Posterior cingulate gyrus (tissue), 11 donors: ENCODE measurements at regions not wholly inside any gene's neighbourhood (a gene's known extent, or its start where the extent isn't known, plus 50 kb on each side); places are given as distances from the start of the nearest gene placed in this dataset.
"Not testable (repeated sequence)": the region's sequence is repeated elsewhere in the genome, so short reads cannot be mapped to it uniquely, and the experiment has no call there.

Source experiments
- DNase-seq, 10 donors: peaks; one replicate each; pipeline versions ENCODE4 v3.0.0 to v3.0.0-alpha.2; 2020 to 2021; ENCODE audit warnings: mixed read lengths in 3 of 10
- intact Hi-C: fragments of 100-400 bp; cut with DNase I; formaldehyde crosslinking; loops from one replicate; pipeline ENCODE4 v1.15.1; 2023

DNA sequence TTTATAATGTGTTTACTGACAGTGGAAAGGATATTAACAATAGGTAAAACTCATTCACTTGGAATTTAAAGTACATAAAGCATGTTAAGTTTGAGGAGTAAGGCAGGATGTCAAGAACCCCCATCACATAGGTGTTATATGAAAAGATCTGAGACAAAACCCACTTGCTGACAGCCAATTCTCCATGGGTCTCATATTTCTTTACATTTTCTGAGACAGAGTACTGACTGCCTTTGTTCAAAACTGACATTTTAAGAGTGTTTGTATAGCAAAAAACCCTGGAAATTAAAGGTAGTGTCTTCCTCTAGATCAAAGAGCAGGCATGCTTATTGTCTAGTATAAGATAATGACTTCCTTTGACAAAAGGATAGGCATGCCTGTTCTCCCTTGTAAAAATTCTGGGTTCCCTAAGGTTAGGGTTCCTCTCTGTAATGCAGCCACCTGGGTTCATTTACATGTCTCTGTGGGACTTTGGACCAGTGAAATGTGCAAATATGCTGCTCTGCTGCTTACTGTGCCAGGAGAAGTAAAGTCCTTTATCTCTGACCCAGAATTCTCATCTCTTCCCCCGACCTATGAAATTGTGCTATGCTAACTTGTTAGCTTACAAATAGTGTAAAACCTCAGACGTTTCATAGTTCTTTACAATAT, 123.6 kb downstream of the PCDH18 start:
- no peak for DNase-seq
- intact Hi-C loops, result no loop called here

DNA sequence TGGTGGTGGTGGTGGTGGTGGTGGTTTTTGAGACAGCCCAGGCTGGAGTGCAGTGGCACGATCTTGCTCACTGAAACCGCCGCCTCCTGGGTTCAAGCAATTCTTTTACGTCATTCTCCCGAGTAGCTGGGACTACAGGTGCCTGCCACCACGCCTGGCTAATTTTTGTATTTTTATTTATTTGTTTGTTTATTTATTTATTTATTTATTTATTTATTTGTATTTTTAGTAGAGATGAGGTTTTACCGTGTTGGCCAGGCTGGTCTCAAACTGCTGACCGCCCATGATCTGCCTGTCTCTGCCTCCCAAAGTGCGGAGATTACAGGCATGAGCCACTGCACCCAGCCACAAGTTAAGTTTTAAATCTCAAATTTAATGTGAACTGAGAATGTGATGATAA, 126.5 kb downstream of the PCDH18 start:
- DNase-seq, intact Hi-C loops: not testable (repeated sequence)

DNA sequence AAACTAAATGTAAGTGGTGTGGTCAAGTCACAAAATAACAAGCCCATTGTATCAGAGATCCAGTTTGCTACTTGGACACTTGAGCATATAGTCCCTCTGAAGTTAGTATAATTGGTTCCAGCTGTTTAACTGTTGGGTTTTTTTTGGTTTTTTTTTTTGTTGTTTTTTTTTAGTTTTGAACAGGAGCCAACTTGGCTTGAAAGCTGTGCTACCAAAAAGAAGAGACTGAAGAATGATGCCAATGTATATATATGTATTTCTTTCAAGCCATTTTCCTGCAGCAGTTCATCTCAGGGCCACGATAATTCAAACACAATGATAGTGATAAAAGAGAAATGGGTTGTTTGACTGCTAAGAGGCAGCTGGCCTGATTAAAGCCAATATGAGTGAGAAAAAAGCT, 138.3 kb downstream of the PCDH18 start:
- intact Hi-C loops, result no loop called here
- DNase-seq, result no peak

DNA sequence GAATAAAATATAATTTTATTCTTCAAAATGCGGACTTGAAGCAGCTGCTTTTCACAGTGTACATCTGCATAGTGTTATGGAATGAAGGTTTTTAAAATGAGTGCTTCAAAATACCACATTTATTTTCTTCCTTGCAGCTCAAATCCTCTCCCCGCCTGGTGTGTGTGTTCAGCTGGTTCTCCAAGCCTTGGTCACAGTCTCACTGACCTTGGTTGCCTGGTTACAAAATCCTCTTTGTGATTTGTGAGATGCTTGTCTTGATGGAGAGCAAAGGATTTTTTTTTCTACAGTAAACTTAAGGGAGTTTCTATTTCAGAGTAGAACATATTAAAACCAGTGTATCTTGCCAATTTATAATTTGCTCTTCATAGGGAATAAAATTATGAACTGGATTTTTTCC, 139.2 kb downstream of the PCDH18 start:
- DNase-seq, result no peak
- intact Hi-C loops, result no loop called here

DNA sequence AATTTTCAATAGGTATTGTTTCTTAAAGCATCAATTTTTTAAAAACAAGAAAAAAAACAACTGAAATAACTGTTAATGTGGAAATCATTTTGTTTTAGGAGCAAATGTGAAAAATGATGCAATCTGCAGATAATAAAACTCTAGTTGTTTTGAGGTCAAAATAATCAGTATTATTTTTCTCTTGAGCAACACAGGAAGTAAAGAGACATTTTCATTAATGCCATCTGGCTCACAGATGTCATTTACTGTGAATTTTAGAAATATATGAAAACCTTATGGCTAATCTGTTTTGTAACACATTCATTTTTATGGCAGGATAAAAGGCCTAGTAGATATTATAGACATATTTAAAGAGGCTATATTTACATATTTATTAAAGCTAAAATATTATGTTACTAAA, 141.6 kb downstream of the PCDH18 start:
- intact Hi-C loops, result no loop called here
- DNase-seq, result no peak

DNA sequence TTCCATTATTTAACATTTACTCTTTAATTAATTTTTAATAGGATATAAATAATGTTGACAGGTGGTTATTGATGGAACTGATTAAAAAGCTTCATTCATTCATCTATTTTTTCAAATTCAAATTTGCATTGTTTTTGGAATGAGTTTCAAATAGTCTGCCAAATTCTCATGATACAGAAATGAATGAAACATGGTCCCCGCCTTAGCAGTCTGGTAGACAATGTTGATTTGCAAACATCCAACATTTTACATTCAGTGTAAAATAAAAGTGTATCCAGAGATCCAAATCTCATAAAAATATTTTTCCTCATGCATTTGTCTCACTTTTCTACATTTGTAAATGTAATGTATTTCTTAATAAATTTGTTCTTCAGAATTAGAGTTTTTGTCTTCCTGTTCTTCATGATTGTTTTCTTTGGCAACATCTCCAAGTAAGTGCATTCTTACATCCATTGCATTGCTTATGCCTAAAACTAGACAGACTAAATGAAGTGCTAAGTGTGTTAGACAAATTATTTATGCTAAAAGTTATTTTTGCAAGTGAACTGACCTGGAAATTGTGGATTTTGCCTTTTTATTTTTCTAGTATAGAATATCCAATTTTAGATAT, 142.3 kb downstream of the PCDH18 start:
- no peak for DNase-seq
- intact Hi-C loops, result no loop called here

DNA sequence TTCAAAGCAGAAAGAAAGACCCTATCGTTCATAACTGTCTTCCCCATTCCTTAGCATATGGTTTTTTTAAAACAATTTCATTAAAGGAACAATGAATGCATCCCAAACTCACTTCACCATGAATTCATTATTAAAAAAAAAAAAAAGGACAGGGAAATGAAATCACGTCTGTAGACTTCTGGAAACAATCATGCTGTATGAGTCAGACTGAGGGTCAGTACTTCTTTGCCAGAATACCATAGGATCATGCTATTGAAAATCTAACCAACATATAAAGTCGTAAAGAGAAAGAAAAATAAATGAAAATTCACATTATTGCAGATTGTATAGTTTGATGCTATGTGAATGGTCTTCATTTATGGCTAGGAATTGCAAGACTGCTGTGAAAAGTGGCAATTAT, 144.4 kb downstream of the PCDH18 start:
- intact Hi-C loops, result no loop called here
- DNase-seq, result no peak

DNA sequence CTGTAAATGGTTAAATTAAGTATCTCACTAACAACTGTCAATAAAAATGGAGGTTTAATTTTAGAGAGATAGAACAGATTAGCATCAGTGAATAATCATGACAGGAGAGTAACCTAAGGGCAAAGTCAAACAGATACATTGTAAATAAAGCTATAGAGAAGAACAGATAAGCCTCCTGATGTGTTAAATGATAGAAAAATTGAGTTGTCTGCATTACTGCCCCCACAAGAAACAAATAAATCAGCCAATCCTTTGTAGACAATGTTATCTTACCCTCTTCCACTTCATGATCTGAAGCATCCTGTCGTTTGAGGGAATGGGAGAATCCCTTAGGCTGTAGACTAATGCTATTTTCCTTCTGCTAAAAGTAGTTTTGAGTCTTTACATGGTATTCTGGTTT, 147.8 kb downstream of the PCDH18 start:
- intact Hi-C loops, result no loop called here
- no peak for DNase-seq

DNA sequence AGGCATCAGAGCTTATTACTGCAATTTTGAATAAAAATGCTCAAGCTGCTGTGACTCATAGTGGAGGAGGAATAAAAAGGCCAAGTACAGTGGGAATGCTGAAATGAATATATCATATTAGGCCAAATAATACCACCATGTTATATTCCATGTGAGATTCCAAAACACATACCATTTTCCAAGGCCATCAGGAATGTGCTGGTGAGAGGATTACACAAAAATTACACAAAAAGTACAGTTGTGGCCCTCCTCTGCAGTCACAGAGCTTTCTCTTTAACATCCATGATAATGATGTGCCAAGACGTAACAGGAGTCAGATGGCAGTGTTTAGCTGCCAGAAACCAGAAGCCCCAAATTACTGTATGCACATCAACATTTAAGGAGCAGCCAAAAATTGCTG, 153.5 kb downstream of the PCDH18 start:
- DNase-seq, result no peak
- intact Hi-C loops, result no loop called here

DNA sequence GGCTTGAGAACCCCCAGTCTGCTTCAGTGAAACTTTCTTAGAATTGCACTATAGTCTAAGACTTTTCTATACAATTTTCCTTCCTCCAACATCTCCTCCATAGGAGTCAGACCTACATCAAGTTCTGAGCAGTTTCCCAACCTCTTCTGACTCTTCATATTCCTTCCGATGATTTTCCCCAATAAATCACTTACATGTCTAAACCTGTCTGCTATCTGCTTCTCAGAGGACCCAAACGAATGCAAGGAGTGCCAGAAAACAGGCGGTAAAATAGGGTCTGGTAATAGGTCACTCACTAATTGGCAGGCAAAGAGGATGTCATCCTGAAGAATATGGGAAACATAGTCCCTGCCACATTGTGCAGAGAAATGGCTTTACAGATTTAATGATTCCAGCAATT, 153.9 kb downstream of the PCDH18 start:
- intact Hi-C loops, result no loop called here
- no peak for DNase-seq

DNA sequence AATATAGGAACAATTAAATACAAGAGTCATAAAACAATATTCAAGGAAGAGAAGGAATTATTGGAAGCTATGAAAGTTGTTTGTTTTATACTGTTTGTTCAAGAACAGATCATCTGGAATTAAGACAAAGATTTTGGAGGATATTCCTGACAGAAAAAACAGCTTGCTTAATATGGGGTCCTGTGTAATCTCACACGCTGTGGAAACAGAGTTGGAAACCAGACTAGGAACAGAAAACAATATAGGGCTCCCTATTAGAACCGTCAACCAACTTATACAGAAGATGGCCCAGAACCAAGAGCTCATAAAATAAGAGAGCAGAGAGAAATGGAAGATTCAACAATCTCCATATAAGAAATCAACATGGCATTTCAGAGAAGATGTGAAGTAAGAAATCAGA, 156.0 kb downstream of the PCDH18 start:
- no peak for DNase-seq
- intact Hi-C loops, result no loop called here

DNA sequence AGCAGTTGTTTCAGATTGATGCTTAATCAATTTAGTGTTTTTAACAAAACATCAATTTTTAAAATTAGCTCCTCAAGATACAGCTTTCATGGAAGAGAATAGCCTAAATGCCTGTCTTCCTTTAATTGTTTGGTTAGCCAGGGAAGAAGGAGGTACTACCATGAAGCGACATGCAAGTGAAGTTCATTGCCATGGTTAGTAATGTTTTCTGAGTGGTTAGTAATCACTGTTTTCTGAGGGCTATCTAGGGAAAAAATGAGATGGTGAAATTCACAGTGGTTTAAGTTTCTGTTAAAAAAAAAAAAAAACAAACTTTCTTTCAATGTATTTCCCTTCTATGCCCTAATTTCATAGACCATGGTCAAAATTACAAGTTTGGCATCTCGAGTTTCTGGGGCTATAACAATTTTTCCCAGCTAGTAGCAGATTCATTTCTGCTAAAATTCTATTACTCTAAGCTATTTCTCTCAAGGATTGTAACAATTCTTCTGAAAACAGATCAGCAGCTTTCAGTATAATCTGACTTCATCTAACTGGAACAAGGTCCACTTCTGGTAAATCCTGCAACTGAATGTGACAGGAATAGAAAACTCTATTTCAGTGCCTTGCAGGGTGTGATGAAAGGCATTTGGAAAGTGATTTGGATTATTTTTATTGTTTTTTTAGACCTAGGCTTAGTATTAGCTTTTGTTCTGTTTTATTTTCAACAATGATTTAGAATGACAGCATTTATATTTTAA, 157.0 kb downstream of the PCDH18 start:
- intact Hi-C loops, result no loop called here
- DNase-seq, result no peak

DNA sequence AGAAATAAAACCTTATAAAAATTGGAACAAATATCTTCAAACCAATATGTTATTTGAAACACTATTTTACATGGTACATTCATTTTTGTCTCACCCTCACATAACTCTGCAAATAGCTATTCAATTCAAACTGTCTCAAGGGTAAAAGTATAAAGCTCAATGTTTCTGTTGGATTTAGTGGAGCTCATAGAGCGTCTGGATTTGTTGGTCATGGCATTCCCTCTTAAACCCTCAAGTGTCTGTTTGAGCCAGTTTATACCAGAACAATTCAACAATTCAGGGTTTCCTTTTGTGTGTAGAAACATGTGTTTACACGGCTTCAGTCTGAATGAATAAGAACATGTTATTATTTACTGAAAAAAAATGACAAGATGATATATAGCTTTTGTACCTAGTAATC, 161.6 kb downstream of the PCDH18 start:
- no peak for DNase-seq
- intact Hi-C loops, result no loop called here

DNA sequence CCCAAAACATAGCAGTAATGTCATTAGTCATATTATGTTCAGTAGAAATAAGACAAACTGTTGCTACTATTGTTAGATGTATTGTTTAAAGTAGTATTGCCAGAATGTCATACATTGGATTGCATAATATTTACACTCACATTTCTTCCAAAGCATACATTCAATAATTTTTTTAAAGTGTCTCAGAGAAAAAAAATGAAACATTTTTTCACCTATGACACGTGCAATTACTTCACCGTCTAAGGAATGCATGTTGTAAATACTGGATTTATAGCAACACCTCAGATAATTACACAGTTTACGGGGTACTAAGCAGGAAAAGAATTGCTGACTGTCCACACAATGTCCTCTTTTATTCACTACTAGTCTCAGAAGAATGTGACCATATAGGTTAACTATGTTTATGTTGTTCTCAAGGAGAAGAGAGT, 162.1 kb downstream of the PCDH18 start:
- intact Hi-C loops, result no loop called here
- DNase-seq, result no peak

DNA sequence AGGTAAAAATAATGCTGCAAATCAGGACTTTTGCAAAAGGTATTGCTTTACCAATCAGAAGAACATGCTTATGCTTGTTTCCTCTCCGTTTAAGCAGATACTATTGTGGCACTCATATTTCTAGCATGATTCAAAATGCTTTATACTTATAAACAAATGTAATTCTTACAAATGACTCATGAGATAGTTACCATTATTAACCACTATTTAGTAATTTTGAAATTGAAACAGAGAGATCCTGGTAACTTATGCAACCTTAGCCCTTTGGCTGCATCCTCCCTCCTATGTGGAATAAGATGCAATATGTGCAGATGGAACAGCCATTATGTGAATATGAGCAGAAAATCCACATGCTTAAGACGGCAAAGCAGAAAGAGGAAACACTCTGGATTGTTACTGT, 164.7 kb downstream of the PCDH18 start:
- no peak for DNase-seq
- intact Hi-C loops, result no loop called here

DNA sequence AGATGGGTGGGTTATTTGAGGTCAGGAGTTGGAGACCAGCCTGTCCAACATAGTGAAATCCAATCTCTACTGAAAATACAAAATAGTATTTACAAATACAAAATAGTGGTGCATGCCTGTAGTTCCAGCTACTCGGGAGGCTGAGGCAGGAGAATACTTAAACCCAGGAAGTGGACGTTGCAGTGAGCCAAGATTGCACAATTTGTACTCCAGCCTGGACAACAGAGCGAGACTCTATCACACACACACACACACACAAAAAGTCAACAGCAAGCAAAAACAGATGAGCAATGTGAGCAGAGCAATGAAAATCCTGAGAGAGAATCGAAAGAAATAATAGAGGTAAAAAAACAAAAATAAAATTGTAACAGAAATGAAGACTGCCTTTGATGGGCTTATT, 168.8 kb downstream of the PCDH18 start:
- intact Hi-C loops, result no loop called here
- DNase-seq, result no peak

DNA sequence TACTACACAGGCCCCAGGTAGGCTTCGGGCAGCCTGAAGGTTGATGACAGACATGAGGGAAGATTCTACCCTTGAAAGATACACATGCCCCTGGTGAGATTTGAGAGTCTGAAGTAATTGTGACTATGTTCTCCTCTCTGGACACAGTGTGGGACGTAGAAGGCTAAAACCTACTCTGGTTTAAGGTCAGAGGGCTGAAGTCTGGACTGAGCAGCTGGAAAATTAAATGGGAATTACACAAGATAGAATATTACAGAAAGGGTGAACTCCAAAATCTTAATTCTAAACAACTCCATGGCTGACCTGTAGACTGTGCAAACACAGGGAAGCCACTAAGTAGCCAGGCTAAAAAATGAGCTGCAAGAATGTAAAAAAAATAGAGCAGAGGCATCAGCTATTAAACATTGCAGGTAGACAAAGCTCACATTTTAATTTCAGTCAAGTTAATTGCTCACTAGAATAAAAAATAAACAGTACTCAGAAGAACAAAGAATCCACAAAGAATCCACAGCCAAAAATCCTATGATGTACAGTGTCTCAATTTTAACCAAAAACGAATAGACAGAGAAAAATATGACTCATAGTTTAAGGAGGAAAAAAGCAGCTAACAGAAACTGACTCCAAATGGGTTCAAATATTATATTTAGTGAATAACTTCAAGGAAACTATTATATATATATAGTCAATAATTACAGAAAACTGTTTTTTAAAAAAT, 170.4 kb downstream of the PCDH18 start:
- intact Hi-C loops, result no loop called here
- no peak for DNase-seq

DNA sequence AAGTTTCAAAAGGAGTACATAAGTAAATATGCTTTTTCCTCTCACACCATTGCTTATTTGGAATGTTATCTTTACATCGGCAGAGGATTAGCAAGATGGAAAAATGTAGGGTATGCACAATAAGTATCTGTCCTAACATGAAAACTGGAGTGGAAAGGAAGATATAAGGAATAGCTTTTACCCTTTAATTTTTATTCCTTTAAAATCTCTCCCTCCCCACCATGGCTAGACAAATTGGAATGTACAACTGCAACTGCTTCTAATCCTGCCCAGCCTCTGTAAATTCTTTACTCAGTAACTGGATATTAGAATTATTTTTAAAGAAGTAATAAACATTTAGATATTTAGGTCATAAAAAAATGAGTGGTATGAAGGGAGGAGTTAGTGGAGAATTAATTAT, 171.5 kb downstream of the PCDH18 start:
- DNase-seq, result no peak
- intact Hi-C loops, result no loop called here

DNA sequence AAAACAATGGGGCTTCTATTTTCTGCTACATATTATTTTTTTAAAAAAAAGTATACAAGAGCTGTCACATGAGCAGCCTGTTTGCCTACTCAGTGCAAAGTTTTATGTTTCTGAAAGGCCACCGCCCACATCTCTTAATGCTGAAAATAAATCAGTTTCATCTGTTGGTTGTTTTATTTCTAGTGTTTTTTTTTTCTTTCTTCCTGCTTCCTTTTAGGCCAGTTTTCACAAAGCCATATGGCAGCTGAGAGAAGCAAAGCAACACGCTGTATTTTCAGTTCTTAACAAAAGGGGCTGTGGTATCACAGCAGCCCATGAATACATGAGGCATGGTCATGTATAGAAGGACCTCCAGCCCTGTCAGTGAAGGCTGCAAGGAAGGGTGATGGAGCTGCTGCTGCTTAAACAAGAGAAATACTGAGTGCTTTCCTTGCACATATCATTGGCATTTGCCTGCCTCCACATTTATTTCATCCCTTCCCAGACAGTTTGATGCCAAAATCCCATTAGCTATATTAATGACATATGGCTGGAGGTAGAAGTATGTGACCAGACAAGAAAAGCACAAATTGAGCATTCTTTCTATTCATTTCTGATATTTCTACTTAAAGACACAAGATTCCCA, 172.5 kb downstream of the PCDH18 start:
- DNase-seq, result no peak
- intact Hi-C loops, result no loop called here

DNA sequence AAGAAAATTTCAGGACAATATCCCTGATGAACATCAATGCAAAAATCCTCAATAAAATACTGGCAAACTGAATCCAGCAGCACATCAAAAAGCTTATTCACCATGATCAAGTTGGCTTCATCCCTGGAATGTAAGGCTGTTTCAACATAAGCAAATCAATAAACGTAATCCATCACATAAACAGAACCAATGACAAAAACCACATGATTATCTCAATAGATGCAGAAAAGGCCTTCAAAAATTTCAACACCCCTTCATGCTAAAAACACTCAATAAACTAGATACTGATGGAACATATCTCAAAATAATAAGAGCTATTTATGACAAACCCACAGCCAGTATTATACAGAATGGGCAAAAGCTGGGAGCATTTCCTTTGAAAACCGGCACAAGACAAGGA, 177.7 kb downstream of the PCDH18 start:
- intact Hi-C loops, DNase-seq: not testable (repeated sequence)

DNA sequence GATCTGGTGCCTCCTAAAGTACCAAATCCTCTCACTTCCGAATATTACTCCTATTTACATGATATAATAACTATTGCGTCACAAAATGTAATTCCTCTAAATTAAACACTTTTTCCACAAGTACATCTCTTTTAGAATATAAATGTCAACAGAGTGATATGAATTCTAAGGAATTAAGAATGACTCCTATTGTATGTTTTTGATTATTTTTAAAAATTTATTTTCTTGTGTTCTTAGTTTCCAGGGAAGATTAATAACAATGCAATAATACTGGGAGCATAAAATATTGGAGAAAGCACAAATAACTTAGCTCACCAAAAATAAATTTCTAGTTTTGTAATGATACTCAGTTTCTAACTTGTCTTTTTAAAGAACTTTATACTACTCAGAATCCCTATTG, 184.9 kb downstream of the PCDH18 start:
- intact Hi-C loops, result no loop called here
- no peak for DNase-seq
